Hepatocyte (in vitro differentiated cells): ENCODE measurements at regions not wholly inside any gene's neighbourhood (a gene's known extent, or its start where the extent isn't known, plus 50 kb on each side); places are given as distances from the start of the nearest gene placed in this dataset.
"Not testable (repeated sequence)": the region's sequence is repeated elsewhere in the genome, so short reads cannot be mapped to it uniquely, and the experiment has no call there.

Source experiments
- DNase-seq: peaks from one replicate; pipeline ENCODE4 v3.0.0-alpha.2; 2016; ENCODE audit warnings: low spot score
- H2AFZ ChIP-seq: fragments of 200-600 bp; sonication (generic); 2 replicates; pipeline ENCODE4 v1.6.0; 2016; ENCODE audit warnings: antibody characterized with exemption, mild to moderate bottlenecking
- H3K27ac ChIP-seq: fragments of 200-600 bp; sonication (generic); 2 replicates; pipeline ENCODE4 v1.5.1; 2016; ENCODE audit warnings: mild to moderate bottlenecking
- H3K27me3 ChIP-seq: fragments of 200-600 bp; sonication (generic); 2 replicates; pipeline ENCODE4 v1.6.1; 2016
- H3K36me3 ChIP-seq: fragments of 200-600 bp; sonication (generic); replicated peaks from 2 replicates; pipeline ENCODE4 v1.5.1; 2016; ENCODE audit warnings: low read depth; ENCODE audit not compliant: insufficient read depth
- H3K4me1 ChIP-seq: fragments of 200-600 bp; sonication (generic); 2 replicates; pipeline ENCODE4 v1.5.1; 2016; ENCODE audit warnings: mild to moderate bottlenecking, moderate library complexity; ENCODE audit not compliant: insufficient read depth
- H3K4me2 ChIP-seq: fragments of 200-600 bp; sonication (generic); 2 replicates; pipeline ENCODE4 v1.6.0; 2016
- H3K4me3 ChIP-seq: fragments of 200-600 bp; sonication (generic); 2 replicates; pipeline ENCODE4 v1.5.1; 2016; ENCODE audit warnings: mild to moderate bottlenecking
- H3K79me2 ChIP-seq: fragments of 200-600 bp; sonication (generic); 2 replicates; pipeline ENCODE4 v1.6.0; 2017; ENCODE audit warnings: mild to moderate bottlenecking
- H3K9me2 ChIP-seq: fragments of 200-600 bp; sonication (generic); replicated peaks from 2 replicates; pipeline ENCODE4 v1.6.0; 2017; ENCODE audit warnings: mild to moderate bottlenecking; ENCODE audit not compliant: insufficient read depth
- H3K9me3 ChIP-seq: fragments of 200-600 bp; sonication (generic); 2 replicates; pipeline ENCODE4 v1.5.1; 2016; ENCODE audit warnings: low read depth, mild to moderate bottlenecking
- H4K20me1 ChIP-seq: fragments of 200-600 bp; sonication (generic); 2 replicates; pipeline ENCODE4 v1.6.0; 2016; ENCODE audit warnings: mild to moderate bottlenecking; ENCODE audit not compliant: insufficient read depth, poor library complexity, severe bottlenecking
- CTCF ChIP-seq: fragments of 200-600 bp; sonication (generic); IDR thresholded peaks from 2 replicates; pipeline ENCODE4 v1.5.1; 2016; ENCODE audit warnings: antibody characterized with exemption, mild to moderate bottlenecking; ENCODE audit not compliant: poor library complexity
- EZH2 ChIP-seq: fragments of 200-600 bp; sonication (generic); IDR thresholded peaks from 2 replicates; pipeline ENCODE4 v1.6.1; 2016; ENCODE audit warnings: antibody characterized with exemption, mild to moderate bottlenecking, borderline replicate concordance
- EZH2phosphoT487 ChIP-seq: fragments of 200-600 bp; sonication (generic); IDR thresholded peaks from one replicate; pipeline ENCODE4 v1.6.1; 2018; ENCODE audit warnings: antibody characterized with exemption, mild to moderate bottlenecking, low read depth, moderate library complexity; ENCODE audit not compliant: unreplicated experiment, severe bottlenecking
- WGBS: methylation state at CpG from one replicate; pipeline ENCODE4 v1.1.6; 2016; ENCODE audit warnings: low lambda C conversion rate; ENCODE audit errors: missing lambda C conversion rate; 5-methylcytosine and 5-hydroxymethylcytosine counted together

DNA sequence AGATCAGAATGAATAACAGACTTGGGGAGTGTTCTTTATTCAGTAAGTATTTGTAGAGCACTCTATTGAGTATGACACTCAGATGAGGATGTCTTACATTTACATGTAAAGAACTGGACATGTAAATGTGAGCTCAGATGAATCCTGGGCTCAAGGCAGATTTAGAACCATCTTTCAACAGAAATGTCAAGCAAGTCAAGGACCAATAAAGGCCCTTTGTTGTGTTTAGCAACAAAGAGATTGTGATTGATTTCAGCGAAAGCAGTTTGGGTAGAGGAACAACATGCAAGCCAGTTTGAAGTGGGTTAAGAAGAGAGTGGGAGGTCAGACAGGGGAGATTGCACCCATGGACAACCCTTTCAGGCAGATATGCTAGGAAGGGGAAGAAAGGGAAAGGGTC lies 194.2 kb upstream of the DNAJC19 start:
- Histone ChIP-seq H3K9me3 (no peaks in the 10 kb centered on the region), H3K9me2 (no peaks in the 10 kb centered on the region), H3K27ac (no peak overlapping the region), H2AFZ (no peak overlapping the region), H3K27me3 (no peaks in the 10 kb centered on the region), H4K20me1 (no peaks in the 10 kb centered on the region), H3K36me3 (no peaks in the 10 kb centered on the region), H3K4me1 (no peaks in the 10 kb centered on the region), H3K79me2 (no peaks in the 10 kb centered on the region), H3K4me2 (no peak overlapping the region), H3K4me3 (no peak overlapping the region)
- 96% methylated on average over 1 of the region's 1 CpG for WGBS
- no peak for TF ChIP-seq EZH2phosphoT487
- no peak for TF ChIP-seq EZH2
- no peak for TF ChIP-seq CTCF
- DNase-seq = no peak

DNA sequence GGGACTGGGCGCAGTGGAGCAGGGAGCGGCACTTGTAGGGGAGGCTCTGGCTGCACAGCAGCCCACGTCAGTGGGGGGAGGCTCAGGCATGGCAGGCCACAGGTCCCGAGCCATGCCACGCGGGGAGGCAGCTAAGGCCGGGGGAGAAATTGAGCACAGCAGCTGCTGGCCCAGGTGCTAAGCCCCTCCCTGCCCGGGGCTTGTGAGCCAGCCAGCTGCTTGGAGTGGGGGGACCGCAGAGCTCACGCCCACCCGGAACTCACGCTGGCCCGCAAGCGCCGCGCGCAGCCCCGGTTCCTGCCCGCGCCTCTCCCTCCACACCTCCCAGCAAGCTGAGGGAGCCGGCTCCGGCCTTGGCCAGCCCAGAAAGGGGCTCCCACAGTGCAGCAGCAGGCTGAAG lies 193.5 kb upstream of the DNAJC19 start:
- not testable (repeated sequence) for H4K20me1 ChIP-seq, H3K79me2 ChIP-seq, H3K4me1 ChIP-seq, H3K27ac ChIP-seq, H3K4me3 ChIP-seq, H2AFZ ChIP-seq, H3K9me3 ChIP-seq, H3K36me3 ChIP-seq, H3K4me2 ChIP-seq, DNase-seq, H3K27me3 ChIP-seq, H3K9me2 ChIP-seq
- WGBS = 95% methylated on average over 21 of the region's 22 CpGs

DNA sequence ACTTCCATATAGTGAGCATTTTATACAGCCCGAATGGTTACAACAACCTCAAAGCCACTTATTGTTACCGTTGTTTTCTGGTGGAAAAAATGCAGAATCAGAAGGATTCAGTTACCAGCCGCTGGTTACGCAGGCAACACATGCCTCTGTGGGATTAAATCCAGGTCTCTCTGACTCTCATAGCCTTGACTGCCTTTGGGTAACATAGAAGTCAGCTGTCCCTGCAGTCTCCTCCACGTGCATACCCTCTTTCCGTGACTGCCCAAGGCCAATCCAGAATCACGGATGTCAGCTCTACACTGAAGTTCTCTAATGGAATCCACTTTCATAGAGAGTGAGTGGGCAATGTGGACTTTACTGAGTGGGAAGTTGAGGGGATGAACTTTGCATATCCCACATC lies 189.5 kb upstream of the DNAJC19 start:
- Histone ChIP-seq H3K4me2 (no peak overlapping the region), H3K36me3 (no peaks in the 10 kb centered on the region), H2AFZ (no peak overlapping the region), H3K79me2 (no peaks in the 10 kb centered on the region), H3K4me1 (no peaks in the 10 kb centered on the region), H3K27ac (no peak overlapping the region), H3K27me3 (no peaks in the 10 kb centered on the region), H4K20me1 (no peaks in the 10 kb centered on the region), H3K9me3 (no peaks in the 10 kb centered on the region), H3K9me2 (no peaks in the 10 kb centered on the region), H3K4me3 (no peak overlapping the region)
- no peak for DNase-seq
- TF ChIP-seq EZH2 (no peak), EZH2phosphoT487 (no peak), CTCF (no peak)
- WGBS = 84% methylated on average over 7 of the region's 7 CpGs

DNA sequence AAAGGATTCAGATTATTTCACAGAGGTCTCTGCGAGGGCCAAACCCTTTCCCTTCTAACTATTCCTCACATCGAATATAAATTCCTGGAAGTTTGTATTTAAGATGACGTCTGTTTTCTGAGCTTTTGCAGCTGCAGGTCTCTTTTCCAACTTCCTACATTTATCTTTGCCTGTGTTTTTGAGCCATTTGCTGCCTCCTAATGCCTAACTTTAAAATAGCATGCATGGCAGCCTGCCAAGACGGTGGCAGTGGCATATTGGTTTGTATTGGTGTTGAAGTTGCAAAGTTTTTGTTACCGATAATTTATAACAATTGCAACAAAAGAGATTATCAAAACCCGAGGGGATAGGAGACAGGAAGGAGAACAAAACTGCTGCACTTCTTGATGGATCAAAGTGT lies 187.1 kb upstream of the DNAJC19 start:
- no peaks in the 10 kb centered on the region for H3K4me1 ChIP-seq
- WGBS = 22% methylated on average over 6 of the region's 6 CpGs
- no peak overlapping the region for H2AFZ ChIP-seq
- H3K9me2 ChIP-seq = no peaks in the 10 kb centered on the region
- no peak for TF ChIP-seq EZH2
- peak; percentile 69 for TF ChIP-seq CTCF
- no peak overlapping the region for H3K4me3 ChIP-seq
- H3K79me2 ChIP-seq = no peaks in the 10 kb centered on the region
- no peaks in the 10 kb centered on the region for H3K36me3 ChIP-seq
- H4K20me1 ChIP-seq = no peaks in the 10 kb centered on the region
- no peaks in the 10 kb centered on the region for H3K9me3 ChIP-seq
- H3K27ac ChIP-seq = no peak overlapping the region
- peak overlapping the region; percentile 36 for H3K4me2 ChIP-seq
- DNase-seq = peak; percentile 77
- no peaks in the 10 kb centered on the region for H3K27me3 ChIP-seq
